ENCODE measurements at regions not wholly inside any gene's neighbourhood (a gene's known extent, or its start where the extent isn't known, plus 50 kb on each side); places are given as distances from the start of the nearest gene placed in this dataset.

GRCh38 chr11:112752563-112752962 lies 208.7 kb upstream of the NCAM1 start:
- DNase-seq (ENCODE audit: low spot score): no peak

- DNase-seq (ENCODE audit: low spot score): no peak
These were observed 207.5 kb upstream of the NCAM1 start for GRCh38 chr11:112753706-112754105.

GRCh38 chr11:112759418-112759817 lies 201.8 kb upstream of the NCAM1 start:
- no peak for DNase-seq (ENCODE audit: low spot score)

GRCh38 chr11:112760396-112761059 lies 200.7 kb upstream of the NCAM1 start:
- no peak for DNase-seq (ENCODE audit: low spot score)

GRCh38 chr11:112761911-112762706 lies 199.1 kb upstream of the NCAM1 start:
- DNase-seq (ENCODE audit: low spot score): no peak

GRCh38 chr11:112762707-112763090 lies 198.5 kb upstream of the NCAM1 start:
- DNase-seq (ENCODE audit: low spot score): no peak

GRCh38 chr11:112765337-112765736 lies 195.9 kb upstream of the NCAM1 start:
- no peak for DNase-seq (ENCODE audit: low spot score)

GRCh38 chr11:112769170-112769569 lies 192.1 kb upstream of the NCAM1 start:
- no peak for DNase-seq (ENCODE audit: low spot score)

GRCh38 chr11:112769584-112769983 lies 191.6 kb upstream of the NCAM1 start:
- DNase-seq (ENCODE audit: low spot score): no peak

GRCh38 chr11:112770033-112770432 lies 191.2 kb upstream of the NCAM1 start:
- DNase-seq (ENCODE audit: low spot score): no peak

- DNase-seq (ENCODE audit: low spot score): no peak
These were observed 190.7 kb upstream of the NCAM1 start for GRCh38 chr11:112770487-112770886.

GRCh38 chr11:112771851-112772250 lies 189.4 kb upstream of the NCAM1 start:
- no peak for DNase-seq (ENCODE audit: low spot score)

- no peak for DNase-seq (ENCODE audit: low spot score)
These were observed 188.0 kb upstream of the NCAM1 start for GRCh38 chr11:112773264-112773663.

GRCh38 chr11:112776834-112777233 lies 184.4 kb upstream of the NCAM1 start:
- no peak for DNase-seq (ENCODE audit: low spot score)

- no peak for DNase-seq (ENCODE audit: low spot score)
These were observed 183.9 kb upstream of the NCAM1 start for GRCh38 chr11:112777283-112777751.

- DNase-seq (ENCODE audit: low spot score): no peak
These were observed 182.9 kb upstream of the NCAM1 start for GRCh38 chr11:112778091-112778876.

- DNase-seq (ENCODE audit: low spot score): no peak
These were observed 182.3 kb upstream of the NCAM1 start for GRCh38 chr11:112778877-112779266.

GRCh38 chr11:112780351-112781087 lies 180.7 kb upstream of the NCAM1 start:
- no peak for DNase-seq (ENCODE audit: low spot score)

- DNase-seq (ENCODE audit: low spot score): no peak
These were observed 177.3 kb upstream of the NCAM1 start for GRCh38 chr11:112783945-112784322.

- DNase-seq (ENCODE audit: low spot score): no peak
These were observed 176.7 kb upstream of the NCAM1 start for GRCh38 chr11:112784323-112785073.

- DNase-seq (ENCODE audit: low spot score): no peak
These were observed 176.1 kb upstream of the NCAM1 start for GRCh38 chr11:112785149-112785548.

Data from activated CD4-positive, alpha-beta T cell treated with anti-CD3 and anti-CD28 coated beads, Interleukin-2, Interleukin-4, amounts not matched to agents 100 ng/mL and 50 ng/mL, durations not matched to agents 16 hours and 8 hours (primary cell).